M059J (cell line): ENCODE measurements at regions not wholly inside any gene's neighbourhood (a gene's known extent, or its start where the extent isn't known, plus 50 kb on each side); places are given as distances from the start of the nearest gene placed in this dataset.

Experiments
- DNase-seq: peaks from one replicate; pipeline ENCODE4 v3.0.0-alpha.2; 2012; ENCODE audit warnings: low read depth

GRCh38 chr2:53448086-53448485, 319.5 kb upstream of the CHAC2 start:
- no peak for DNase-seq

- DNase-seq: peak; percentile 52
These were observed 322.1 kb upstream of the CHAC2 start for GRCh38 chr2:53445383-53446070.

DNA sequence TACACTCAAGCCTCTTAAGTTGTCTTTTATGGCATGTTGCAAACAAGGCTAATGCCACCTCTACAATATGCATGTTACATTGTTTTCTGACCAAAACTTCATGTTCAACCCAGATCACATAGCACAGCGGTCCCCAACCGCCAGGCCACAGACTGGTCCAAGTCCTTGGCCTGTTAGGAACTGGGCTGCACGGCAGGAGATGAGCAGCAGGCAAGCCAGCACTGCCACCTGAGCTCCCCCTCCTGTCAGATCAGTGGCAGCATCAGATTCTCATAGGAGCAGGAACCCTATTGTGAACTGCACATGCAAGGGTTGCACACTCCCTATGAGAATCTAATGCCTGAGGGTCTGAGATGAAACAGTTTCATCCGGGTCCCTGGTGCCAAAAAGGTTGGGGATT, 324.8 kb upstream of the CHAC2 start:
- no peak for DNase-seq

DNA sequence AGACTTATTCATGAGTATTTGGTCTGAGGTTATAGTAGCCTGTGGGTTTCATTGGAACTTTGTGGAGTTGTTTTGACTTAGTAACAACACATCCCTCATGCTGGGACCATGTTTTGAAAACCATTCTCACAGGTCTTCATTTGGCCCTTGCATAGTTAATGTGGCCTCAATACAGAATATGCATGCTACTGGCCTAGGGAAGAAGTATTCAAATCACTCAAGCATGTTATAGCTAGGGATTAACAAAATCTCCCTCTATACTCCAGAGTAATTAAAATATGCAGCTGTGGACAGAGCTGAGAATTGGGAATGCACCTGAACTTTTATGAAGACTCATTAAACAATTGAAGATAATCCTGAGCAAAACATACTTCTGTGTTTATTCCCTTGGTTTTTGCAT, 325.5 kb upstream of the CHAC2 start:
- DNase-seq: no peak

GRCh38 chr2:53438692-53439091, 328.9 kb upstream of the CHAC2 start:
- DNase-seq: no peak

- peak; percentile 4 for DNase-seq
These were observed 329.5 kb upstream of the CHAC2 start for GRCh38 chr2:53438100-53438499.

DNA sequence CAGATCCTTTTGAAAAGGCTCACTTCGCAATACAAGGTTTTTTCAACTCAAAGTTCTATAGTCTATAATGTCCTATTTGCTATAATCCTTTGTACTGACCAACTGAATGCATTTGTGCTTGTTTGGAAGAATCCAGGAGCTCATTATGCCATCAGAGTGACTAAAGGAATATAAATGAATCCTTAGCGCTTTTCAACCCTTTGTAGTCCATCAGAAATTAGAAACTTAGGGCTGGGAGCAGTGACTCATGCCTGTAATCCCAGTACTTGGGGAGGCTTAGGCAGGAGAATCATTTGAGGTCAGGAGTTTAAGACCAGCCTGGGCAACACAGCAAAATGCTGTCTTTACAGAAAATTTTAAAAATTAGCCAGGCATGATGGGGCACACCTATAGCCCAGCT, 330.2 kb upstream of the CHAC2 start:
- peak; percentile 70 for DNase-seq

GRCh38 chr2:53436882-53437281, 330.7 kb upstream of the CHAC2 start:
- no peak for DNase-seq

DNA sequence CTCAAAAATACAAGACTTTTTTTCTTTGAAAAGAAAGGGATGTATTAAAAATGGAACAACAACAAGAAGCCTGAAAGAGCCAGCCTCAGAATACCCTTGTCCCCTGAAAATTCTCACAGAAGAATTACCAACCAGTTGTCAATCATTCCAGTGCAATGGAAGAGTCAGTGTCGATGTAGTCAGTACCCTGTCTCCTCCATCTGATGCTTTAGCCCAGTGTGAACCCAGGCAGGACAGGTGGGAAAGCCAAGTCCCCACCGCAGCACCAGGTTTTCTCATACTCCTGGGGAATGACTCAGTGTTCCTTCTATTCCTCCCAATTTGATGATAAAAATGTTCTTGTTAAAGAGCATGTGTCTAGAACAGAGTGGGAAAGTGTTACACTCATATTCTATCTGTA, 332.0 kb upstream of the CHAC2 start:
- DNase-seq: no peak

DNA sequence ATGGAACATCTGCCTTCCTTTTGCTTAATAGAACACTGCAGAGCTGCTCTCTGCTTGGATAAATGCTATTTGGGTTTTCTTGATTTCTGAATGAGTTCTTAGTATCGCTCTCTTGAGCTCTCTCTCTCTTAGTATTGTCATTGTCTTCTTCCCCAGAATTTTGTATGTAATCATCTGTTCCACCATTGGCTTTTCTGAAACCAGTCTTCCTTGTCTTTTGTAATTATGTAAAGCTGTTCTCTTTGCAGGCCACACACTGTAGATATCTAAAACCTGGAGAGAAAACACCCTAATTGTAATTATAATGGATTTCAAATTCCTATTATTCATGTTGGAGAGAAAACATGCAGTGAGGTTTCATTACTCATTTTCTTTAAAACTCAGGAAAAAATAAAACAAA, 333.1 kb upstream of the CHAC2 start:
- DNase-seq: no peak

- no peak for DNase-seq
These were observed 334.7 kb upstream of the CHAC2 start for GRCh38 chr2:53432936-53433335.

GRCh38 chr2:53429901-53430300, 337.7 kb upstream of the CHAC2 start:
- DNase-seq: no peak

DNA sequence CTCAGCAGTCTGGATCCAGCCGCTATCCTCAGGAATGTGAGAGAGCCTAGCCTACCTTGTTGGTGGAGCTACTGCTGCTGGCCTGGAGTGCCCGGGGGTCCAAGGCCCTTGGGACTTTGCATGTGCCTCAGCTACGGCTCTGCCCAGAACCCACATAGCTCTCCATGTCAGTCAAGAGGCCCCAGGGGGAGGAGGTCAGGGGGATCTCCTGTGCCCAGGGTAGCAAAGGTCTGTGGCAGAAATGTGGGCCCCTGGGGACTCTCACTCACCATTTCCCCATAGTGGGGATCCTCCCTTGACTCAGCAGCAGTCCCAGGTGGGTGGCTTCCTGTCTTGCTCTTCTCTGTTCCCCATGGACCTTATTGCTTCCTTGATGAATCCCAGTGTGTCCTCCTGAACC, 342.7 kb upstream of the CHAC2 start:
- no peak for DNase-seq

DNA sequence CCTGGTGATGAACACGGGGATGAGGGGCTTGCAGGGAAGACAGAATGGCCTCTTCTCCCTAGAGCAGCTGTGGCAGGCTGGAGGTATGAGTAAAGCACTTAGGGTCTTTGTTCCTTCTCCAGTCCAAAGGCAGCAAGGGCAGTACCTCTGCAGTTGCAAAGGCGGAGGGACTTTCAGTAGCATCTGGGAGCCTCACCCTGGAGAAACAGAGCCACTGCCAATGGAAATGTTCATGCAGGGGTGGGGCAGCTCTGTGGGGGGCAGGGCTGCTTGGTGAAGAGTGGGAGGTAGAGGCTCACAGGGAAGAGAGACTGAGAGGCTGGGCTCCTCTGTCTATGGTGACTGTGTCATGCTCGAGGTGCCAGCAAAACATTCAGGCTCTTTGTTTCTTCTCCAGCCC, 344.1 kb upstream of the CHAC2 start:
- no peak for DNase-seq

DNA sequence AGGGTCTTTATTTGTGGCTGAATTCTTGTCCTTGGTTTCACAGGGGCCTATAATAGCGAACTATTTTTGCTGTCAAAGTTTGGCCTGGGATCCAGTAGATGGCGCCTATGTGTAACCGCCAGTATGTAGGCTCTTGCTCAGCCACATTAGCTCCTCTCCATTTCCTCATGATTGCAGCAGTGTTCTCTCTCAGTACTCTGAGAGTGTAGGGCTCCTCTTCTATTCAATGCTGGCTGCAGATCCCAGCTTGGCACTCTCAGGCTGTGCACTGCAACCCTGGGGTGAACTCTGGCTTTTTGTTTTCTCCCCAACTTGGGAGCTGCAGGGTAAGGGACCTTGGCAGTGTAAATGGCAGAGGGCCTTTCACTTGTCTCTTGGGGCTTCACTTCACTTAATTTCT, 344.6 kb upstream of the CHAC2 start:
- DNase-seq: peak; percentile 52

DNA sequence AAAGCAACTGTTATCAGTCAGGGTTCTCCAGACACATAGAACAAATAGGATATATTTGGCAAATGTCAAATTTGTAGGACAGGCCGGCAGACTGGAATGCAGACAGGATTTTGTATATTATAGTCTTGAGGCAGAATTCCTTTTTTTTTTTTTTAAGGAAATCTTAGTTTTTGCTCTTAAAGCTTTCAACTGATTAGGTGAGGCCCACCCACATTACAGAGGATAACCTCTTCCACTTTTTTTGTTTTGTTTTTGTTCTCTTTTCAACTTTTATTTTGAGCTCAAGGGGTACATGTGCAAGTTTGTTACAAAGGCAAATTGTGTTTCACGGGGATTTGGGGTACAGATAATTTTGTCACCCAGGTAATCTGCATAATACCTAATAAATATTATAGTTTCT, 350.2 kb upstream of the CHAC2 start:
- DNase-seq: no peak

DNA sequence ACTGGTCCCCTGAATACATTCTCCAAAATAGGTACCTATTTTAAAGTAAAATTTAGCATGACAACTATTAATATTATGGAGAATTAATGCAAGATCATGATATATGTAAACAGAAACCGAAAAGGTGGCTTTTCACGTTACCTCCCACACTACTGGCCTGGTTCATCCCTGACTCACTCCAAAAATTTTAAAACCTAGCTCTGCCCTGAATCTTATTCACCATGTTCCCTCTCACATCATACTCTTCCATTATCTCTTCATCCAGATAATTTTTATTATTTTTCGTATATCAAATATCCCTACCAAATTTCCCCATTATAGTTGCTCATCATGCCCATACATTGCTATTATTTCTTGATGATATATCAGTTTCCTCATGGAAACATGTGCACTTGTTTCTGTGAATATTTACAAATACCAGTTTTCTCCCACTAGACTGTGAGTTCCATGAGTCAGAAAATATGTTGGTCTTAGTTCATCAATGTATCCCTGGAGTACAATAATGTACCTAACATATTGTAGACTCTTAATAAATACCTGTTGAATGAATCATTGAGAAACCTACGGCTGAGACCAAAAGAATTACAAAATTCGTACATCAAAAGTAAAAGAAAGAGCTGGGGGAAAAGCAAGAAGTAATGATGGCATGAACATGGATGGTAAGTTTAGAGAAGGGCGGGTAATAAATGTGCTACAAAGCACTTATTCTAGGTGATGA, 360.1 kb upstream of the CHAC2 start:
- peak; percentile 24 for DNase-seq

GRCh38 chr2:53403792-53404413, 363.7 kb upstream of the CHAC2 start:
- peak; percentile 88 for DNase-seq

DNA sequence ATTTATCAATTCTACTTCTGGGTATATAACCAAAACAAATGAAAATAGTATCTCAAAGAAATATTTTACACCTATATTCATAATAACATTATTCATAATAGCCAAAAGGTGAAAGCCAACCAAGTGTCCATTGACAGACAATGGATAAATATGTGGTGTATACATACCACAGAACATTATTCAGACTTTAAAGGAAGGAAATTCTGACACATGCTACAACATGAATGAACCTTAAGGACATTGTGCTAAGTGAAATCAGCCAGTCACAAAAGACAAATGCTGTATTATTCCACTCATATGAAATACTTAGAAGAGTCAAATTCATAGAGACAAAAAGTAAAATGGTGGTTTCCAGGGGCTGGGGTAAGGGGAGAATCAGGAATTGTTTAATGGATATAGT, 370.5 kb upstream of the CHAC2 start:
- no peak for DNase-seq

GRCh38 chr2:53381271-53381670, 386.3 kb upstream of the CHAC2 start:
- no peak for DNase-seq

DNA sequence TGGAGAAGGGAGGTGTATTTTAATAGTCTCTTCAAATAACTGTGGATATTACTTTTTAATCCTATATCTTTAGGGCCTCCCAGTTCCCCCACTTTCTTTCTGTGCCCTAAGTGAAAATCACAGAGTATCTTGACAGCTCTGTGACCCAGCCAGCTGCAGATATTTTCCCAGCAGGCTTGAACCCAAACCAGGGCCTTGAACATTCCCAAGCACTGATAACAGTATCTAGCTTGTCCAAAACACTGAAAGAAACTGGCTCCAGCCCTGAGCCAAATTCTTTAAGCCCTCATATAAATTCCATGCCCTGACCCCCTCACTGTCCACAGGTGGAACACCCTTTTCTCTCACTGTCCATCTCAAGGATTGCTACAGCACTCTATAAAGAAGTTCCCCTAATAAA, 388.1 kb upstream of the CHAC2 start:
- no peak for DNase-seq

- DNase-seq: no peak
These were observed 388.8 kb upstream of the CHAC2 start for GRCh38 chr2:53378791-53379190.

GRCh38 chr2:53373126-53373525, 394.5 kb upstream of the CHAC2 start:
- no peak for DNase-seq
